Kidney capillary endothelial cell (primary cell): ENCODE measurements at regions not wholly inside any gene's neighbourhood (a gene's known extent, or its start where the extent isn't known, plus 50 kb on each side); places are given as distances from the start of the nearest gene placed in this dataset.
A peak's percentile ranks its signal among the peaks of the same experiment; 100 is the strongest.

Experiments used
- DNase-seq: peaks from one replicate; pipeline ENCODE4 v3.0.0-alpha.2; 2018; ENCODE audit warnings: low spot score

- no peak for DNase-seq
Observed at GRCh38 chr15:69715210-69715609, 262.6 kb downstream of the RPLP1 start.

DNA sequence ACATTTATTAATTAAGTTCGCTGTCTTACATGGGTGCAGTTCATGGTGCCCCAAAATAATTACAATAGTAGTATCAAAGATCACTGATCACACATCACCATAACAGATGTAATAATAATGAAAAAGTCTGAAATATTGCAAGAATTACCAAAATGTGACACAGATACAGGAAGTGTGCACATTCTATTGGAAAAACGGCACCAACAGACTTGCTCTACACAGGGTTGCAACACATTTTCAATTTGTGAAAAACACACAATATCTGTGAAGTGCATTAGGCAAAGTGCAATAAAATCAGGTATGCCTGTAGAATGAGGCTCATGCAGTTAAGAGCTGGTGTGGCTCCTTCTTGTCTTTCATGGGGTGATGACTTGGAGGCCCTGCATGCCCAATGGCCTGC lies 265.8 kb downstream of the RPLP1 start:
- DNase-seq: no peak

DNA sequence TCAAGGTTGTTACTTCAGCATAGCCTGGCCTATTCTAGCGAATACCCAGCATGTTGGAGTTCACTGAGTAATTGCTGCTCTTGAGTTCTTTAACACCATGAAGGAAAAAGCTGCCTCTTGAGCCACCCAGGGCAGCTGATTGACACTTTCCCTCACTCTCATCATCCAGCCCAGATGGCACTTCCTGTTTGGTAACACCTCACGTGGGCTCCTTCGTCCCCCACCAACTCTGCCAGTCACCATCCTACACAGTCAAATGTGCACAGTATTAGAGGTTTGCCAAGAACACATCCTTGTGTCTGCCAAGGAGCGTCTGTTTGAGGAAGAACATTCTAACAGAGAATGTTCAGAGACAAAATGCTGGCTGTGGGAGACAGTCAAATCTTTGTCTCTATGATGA lies 266.3 kb downstream of the RPLP1 start:
- no peak for DNase-seq

DNA sequence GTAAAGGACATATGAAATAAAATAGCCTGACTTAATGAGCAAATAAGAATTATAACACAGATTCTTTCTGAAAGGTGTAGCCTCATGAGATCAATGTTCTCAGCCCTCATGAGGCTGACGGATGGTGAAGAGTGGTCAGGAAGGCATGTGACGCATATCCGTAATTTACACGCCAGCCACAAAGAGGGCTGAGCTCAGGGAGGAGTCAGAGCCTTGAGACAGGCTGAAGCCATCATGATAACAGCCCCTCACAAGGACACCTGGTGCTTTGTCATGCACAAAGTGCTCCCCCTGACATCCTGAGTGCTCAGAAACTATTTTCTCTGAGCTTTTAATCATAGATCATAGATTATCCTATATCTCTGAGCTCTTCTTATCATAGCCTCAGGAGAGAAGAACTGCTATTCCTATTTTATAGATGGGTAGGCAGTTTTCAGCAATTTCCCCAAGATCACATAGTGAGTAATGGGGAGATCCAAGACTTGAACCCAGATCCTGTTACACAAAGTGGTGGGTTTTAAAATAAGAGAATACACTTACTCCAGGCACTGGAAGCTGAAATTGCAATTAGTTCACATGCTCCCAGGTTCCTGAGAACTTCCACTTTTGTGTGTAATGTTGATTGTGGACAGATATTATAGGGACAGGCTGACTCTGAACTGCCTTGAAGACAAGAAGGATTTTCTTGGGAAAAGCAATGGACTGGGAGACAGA lies 267.1 kb downstream of the RPLP1 start:
- peak; percentile 55 for DNase-seq

DNA sequence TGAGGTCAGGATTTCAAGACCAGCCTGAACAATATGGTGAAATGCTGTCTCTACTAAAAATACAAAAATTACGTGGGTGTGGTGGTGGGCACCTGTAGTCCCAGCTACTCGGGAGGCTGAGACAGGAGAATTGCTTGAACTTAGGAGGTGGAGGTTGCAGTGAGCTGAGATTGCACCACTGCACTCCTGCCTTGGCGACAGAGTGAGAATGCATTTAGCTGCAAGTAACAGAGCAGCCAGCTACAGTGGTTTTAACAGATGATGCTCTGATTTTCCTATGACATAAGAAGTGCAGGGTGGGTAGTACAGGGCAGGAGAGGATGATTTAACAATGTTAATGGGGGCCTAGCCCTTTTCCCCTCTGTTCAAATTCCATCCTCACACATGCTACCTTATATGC lies 267.9 kb downstream of the RPLP1 start:
- DNase-seq: no peak

- DNase-seq: no peak
Observed at GRCh38 chr15:69722924-69723323, 270.3 kb downstream of the RPLP1 start.

DNA sequence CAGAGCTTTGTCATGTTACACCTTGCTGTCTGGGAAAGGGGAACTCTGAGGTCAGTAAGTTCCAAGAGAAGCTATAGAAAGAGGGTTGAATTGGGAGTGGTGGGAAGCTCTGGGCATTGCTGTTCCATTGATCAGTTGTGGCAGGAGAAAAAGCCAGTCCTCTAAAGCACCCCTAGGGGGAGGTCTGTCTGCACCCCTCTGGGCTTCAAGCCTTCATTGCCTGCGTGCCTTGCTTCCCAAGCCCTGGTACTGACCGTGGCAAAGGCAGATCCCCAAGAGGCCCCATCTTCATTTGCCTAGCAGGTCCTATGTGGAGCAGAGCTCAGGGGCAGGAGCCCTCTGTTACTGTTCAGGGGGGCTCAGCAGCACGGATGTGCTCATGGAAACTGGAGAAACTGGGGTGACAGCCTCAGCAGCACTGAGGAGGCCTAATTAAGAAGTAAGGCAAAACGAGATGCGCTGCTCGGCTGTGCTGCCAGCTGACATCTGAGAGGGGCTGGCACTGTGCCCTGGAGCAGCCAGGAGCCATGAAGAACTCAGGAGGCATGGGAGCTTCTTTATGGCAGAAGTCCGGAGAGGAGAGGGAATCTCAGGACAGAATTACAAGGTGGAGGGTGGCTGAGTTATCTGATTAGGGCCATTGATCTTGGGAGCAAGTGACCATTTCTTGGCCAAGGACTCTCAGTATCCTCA lies 270.9 kb downstream of the RPLP1 start:
- DNase-seq: no peak

DNA sequence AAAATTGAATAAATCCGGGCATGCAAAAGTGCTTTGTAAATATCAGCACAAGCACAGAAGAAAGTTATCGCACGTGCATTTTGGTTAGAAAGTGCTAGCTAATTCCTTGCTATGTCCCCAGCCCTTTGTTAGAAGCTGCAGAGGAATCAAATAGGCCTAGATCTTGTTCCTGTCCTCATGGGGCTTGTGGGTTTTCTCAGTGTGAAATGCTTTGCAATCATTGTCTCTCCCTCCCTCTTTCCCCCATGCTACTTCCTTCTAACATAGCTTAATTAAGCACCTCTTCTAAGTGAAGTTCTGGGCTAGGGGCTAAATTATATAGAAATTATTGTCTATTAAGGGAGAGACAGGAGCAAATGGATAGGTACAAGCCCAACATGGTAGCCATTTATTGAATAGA lies 271.7 kb downstream of the RPLP1 start:
- DNase-seq: no peak

DNA sequence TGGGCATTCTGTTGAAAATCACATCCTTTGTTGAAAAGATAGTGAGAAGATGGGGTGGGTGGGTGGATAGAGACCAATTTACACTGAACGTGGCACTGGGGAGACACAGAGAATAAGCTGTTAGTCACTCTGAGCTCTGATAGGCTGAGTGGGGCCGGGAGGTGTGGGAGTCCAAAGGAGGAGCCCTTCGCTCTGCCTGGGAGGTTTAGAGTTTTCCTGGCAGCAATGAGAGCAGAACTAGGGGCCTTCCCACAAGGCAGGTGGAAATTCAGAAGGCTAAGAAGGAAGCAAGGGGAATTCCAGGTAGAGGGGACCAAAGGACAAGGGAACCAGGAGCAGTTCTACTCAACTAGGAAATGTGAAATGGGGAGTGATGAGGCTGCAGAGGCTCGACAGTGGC lies 272.7 kb downstream of the RPLP1 start:
- DNase-seq: no peak

GRCh38 chr15:69725957-69726356 lies 273.3 kb downstream of the RPLP1 start:
- DNase-seq: no peak

GRCh38 chr15:69727121-69727924 lies 274.7 kb downstream of the RPLP1 start:
- no peak for DNase-seq

DNA sequence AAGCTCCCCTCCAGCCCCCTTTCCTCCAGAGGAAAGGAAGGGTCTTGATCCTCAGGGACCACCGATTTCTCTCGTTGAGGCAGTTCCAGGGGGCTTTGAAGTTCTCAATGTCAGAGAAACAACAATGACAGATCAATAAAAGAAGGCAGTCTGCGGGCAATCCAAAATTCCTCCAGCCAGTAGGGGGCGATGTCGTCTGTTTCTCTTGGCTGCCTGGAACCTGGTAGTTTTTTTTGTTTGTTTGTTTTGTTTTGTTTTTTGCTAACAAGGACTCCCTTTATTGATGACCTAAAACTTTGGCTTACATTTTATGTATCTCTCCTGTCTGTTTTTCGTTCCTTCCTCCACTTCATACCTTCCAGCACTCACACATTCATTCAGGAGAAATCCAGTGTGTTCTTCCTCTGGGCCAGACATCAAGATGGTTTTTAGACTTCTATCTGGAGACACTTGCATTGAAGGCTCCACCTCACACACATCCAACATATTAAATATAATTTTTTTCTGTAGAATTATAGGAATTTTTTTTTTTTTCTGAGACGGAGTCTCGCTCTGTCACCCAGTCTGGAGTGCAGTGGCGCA lies 276.6 kb downstream of the RPLP1 start:
- peak; percentile 51 for DNase-seq

DNA sequence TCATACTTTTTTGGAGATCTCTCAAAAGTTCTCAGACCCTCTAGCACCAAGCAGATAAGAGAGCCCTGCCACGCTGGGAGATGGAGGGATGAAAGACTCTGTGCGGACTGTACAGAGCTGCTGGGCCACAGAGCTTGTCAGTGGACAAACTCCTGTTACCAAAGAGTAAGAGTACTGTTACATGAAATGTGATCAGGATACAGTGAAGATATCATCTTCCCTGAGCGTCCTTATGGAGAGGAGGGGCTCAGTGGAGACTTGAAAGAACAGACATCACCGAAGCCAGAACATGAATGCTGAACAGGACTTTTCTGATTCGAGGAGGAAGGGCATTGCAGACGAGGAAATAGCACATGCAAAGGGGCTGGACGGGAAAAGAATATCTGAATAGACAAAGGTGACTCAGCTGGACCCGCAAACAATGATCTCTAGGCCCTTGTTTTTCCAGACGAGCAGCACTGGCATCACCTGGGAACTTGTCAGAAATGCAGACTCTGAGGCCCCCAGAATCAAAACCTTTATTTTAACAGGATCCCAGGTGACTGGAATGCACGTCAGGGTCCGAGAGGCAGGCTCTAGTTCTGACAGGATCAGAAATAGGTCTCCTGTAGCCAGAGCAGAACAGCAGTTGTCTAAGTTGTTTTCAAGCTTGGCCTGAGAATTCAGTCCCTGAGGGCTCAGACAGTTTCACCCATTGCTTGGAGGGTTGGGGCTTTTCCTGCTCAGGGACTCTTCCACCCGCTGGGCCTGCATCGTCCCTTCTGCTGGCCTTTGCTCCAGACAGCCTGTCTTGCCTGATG lies 277.9 kb downstream of the RPLP1 start:
- peak; percentile 67 for DNase-seq

DNA sequence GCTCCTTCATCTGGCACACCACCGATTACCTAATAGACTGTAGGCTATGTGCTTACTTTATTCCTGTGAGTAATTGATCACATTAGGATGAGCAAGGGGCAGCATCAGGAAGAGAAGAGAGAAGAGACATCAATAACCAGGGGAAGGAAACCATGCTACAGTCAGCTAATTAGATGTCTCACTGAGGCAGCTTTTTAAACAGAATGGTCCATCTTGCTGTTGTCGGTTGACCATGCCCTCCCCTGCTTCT lies 278.4 kb downstream of the RPLP1 start:
- DNase-seq: no peak

DNA sequence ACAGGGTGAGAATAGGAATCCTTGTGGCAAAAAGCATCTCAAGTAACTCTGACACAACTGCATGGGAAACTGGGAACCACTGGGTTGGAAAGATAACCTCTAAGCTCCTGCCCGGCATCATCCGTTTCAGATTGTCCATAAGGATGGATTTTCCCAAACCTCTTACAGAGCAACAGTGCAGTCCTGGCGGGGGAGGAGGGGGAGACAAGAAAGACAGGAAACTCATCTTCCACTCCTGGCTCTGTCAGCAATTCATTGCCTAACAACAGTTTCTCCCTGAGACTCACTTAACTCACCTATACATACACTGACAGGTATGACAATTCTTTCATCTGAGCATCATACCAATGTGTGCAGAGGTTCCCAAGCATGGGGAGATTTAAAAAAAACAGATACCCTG lies 279.0 kb downstream of the RPLP1 start:
- DNase-seq: no peak

DNA sequence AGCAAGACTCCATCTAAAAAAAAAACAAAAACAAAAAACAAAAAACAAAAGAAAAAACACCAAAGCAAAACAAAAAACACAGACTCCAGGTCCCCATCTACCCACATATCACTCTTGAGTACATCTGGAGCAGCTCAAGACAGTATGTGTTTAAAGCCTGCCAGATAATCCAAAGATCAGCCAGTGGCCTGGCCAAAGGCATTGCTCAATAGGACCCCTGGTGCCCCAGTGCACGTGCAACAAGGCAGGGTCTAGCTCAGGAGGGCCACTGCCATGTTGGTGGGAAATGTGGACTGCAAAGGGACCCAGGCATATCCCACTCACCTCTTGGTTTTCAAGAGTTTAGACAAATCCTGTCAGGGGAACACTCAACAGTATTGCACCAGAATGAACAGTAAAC lies 279.5 kb downstream of the RPLP1 start:
- DNase-seq: no peak

- no peak for DNase-seq
Observed at GRCh38 chr15:69734699-69735098, 282.1 kb downstream of the RPLP1 start.

DNA sequence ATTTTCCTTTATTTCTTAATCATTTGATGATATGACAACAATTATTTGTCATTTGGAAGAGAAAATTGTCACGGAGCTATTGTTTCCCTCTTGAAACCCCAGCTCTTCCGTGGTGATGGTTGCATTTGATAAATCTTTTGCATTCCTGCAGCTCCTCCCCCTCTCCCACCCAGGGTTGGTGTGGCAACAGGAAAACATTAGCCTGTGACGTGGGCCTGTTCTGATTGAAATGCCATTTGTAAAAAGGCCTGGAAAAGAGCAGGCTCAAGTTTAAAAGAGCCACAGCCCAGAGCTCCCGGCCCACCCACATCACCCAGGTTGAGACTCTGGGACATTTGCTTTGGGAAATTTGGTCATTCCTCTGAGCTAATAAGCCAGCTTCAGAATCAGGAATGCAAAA lies 282.5 kb downstream of the RPLP1 start:
- DNase-seq: no peak

DNA sequence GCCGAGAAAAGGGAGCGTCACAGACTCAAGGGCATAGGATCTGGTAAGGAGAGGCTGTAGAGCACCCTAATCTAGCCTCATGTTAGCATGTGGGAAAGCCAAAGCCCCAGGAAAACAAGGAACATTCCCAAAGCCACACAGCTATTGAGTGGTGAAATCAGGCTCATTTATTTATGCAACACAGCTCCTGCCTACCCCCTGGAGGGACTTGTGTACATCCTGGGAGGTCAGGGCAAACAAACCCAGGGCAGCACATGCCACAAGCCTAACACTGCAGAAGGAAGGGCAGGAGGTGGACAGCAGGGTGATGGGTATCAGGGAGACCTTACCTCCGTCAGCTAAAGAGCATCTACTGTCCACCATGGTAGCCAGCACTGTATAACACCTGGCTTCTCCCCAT lies 283.5 kb downstream of the RPLP1 start:
- DNase-seq: no peak

GRCh38 chr15:69737916-69738315 lies 285.3 kb downstream of the RPLP1 start:
- DNase-seq: no peak

- no peak for DNase-seq
Observed at GRCh38 chr15:69740684-69741083, 288.1 kb downstream of the RPLP1 start.

- DNase-seq: no peak
Observed at GRCh38 chr15:69742361-69742760, 289.7 kb downstream of the RPLP1 start.
